OCI-LY1 (cell line): ENCODE measurements at regions not wholly inside any gene's neighbourhood (a gene's known extent, or its start where the extent isn't known, plus 50 kb on each side); places are given as distances from the start of the nearest gene placed in this dataset.

ENCODE experiments used
- EZH2 ChIP-seq: fragments of 200-600 bp; sonication (generic), shearing (Covaris generic); IDR thresholded peaks from 2 replicates; pipeline ENCODE4 v1.8.0; 2017; ENCODE audit warnings: borderline replicate concordance, mixed run types, mild to moderate bottlenecking, antibody characterized with exemption, low read length, moderate library complexity, mixed read lengths
- TF ChIP-seq, protein P1 (sequence below): fragments of 200-600 bp; sonication (generic), shearing (Covaris generic); IDR thresholded peaks from 2 replicates; pipeline ENCODE4 v1.5.1; 2017; ENCODE audit warnings: mild to moderate bottlenecking, antibody characterized with exemption, low read length, moderate library complexity, mixed read lengths

DNA sequence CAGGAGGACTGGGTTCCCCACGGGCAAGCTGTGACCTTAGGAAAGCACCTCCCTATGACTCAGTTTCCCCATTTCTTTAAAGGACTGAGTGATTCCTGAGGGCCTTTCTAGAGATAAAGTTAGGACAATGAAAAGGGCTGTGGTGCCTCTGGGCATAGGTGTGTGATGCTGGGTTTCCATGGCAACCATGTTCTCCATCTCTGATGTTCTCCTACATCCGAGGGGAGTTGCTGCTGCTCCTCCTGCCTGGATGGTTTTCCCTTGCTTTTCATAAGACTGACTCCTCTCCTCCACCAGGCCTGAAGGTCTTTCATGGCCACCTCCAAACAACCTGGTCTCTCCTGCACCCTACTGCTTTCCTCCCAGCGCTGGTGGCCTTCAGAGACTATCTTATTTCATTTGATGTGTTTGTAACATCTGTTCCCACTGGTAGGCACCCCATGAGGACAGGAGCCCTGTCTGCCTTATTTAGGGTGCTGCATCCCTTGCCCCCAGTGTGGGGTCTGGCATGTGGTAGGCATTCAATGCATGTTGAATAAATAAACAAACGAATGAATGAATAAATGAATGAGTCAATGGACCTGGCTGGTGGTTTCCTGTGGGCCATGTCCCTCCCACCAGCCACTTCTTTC lies 112.2 kb upstream of the HAND1 start:
- TF ChIP-seq, protein P1, sequence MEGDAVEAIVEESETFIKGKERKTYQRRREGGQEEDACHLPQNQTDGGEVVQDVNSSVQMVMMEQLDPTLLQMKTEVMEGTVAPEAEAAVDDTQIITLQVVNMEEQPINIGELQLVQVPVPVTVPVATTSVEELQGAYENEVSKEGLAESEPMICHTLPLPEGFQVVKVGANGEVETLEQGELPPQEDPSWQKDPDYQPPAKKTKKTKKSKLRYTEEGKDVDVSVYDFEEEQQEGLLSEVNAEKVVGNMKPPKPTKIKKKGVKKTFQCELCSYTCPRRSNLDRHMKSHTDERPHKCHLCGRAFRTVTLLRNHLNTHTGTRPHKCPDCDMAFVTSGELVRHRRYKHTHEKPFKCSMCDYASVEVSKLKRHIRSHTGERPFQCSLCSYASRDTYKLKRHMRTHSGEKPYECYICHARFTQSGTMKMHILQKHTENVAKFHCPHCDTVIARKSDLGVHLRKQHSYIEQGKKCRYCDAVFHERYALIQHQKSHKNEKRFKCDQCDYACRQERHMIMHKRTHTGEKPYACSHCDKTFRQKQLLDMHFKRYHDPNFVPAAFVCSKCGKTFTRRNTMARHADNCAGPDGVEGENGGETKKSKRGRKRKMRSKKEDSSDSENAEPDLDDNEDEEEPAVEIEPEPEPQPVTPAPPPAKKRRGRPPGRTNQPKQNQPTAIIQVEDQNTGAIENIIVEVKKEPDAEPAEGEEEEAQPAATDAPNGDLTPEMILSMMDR = no peak
- no peak for TF ChIP-seq EZH2
